ENCODE measurements at regions not wholly inside any gene's neighbourhood (a gene's known extent, or its start where the extent isn't known, plus 50 kb on each side); places are given as distances from the start of the nearest gene placed in this dataset.

DNA sequence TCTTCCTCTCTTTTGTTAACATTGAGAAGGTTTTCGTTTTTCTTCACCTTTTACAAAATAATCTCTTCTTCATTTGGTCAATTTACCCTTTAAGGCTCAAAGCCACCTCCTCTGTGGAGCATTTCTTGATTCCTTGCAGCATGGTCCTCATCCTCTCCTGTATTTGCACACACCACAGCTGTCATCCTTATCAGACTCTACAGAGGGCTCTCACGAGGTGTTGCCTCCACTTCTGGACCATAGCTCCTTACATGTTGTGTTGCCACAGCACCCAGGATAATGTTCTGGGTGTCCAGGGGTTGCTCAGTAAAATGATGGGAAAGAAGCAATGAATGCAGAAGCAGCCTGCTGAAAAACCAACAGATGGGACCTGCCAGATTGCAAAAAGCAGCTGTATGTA, 192.8 kb downstream of the SH2D4B start:
- H3K9me3 ChIP-seq (ENCODE audit: low read length): no peaks in the 10 kb centered on the region
- no peaks in the 10 kb centered on the region for H3K79me2 ChIP-seq (ENCODE audit: low read length)
- no peak for DNase-seq
- H3K4me3 ChIP-seq (ENCODE audit: low read length): no peak overlapping the region
- H3K27ac ChIP-seq (ENCODE audit: low read length): no peak overlapping the region
- no peak overlapping the region for H2AFZ ChIP-seq (ENCODE audit: low read length)
- H3K27me3 ChIP-seq (ENCODE audit: low read length): no peaks in the 10 kb centered on the region
- no peak overlapping the region for H3K4me2 ChIP-seq (ENCODE audit: low read depth, low read length, poor library complexity, severe bottlenecking)
- H3K9ac ChIP-seq (ENCODE audit: low read length): no peak overlapping the region
- H3K9me2 ChIP-seq (replicated peaks; ENCODE audit: insufficient read depth, low read length): no peaks in the 10 kb centered on the region
- no peaks in the 10 kb centered on the region for H3K36me3 ChIP-seq (ENCODE audit: insufficient read depth, low read length)
- H4K20me1 ChIP-seq (ENCODE audit: insufficient read depth, low read depth, low read length): no peaks in the 10 kb centered on the region
- H3K4me1 ChIP-seq (ENCODE audit: low read length): no peaks in the 10 kb centered on the region

GRCh38 chr10:80734589-80734988, 196.9 kb downstream of the SH2D4B start:
- DNase-seq: no peak
- Histone ChIP-seq H3K4me2 (ENCODE audit: low read depth, low read length, poor library complexity, severe bottlenecking) (no peak overlapping the region), H3K79me2 (ENCODE audit: low read length) (no peaks in the 10 kb centered on the region), H3K9ac (ENCODE audit: low read length) (no peak overlapping the region), H4K20me1 (ENCODE audit: insufficient read depth, low read depth, low read length) (no peaks in the 10 kb centered on the region), H3K4me3 (ENCODE audit: low read length) (no peak overlapping the region), H3K36me3 (ENCODE audit: insufficient read depth, low read length) (no peaks in the 10 kb centered on the region), H2AFZ (ENCODE audit: low read length) (no peak overlapping the region), H3K27ac (ENCODE audit: low read length) (no peak overlapping the region), H3K4me1 (ENCODE audit: low read length) (no peaks in the 10 kb centered on the region), H3K27me3 (ENCODE audit: low read length) (no peaks in the 10 kb centered on the region), H3K9me2 (replicated peaks; ENCODE audit: insufficient read depth, low read length) (no peaks in the 10 kb centered on the region), H3K9me3 (ENCODE audit: low read length) (no peaks in the 10 kb centered on the region)

DNA sequence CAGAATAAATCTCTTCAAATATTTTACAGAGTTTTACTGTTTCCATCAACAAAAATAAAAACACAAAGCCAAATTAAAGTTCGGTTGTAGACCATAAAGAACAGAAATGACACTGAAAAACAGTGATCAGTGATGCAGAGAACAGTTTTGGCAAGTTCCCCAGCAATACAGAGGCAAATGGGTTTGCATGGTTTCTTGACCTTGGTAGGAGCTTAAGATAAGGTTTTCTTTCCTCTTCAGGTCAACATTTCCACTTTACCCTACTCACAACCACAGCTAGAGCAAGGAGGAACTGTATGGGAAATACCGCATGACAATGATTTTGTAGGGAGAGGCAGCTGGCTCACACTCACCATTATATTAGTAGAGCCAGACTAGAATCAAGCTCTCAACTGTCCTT, 199.5 kb downstream of the SH2D4B start:
- no peak overlapping the region for H3K9ac ChIP-seq (ENCODE audit: low read length)
- no peaks in the 10 kb centered on the region for H3K4me1 ChIP-seq (ENCODE audit: low read length)
- no peaks in the 10 kb centered on the region for H3K36me3 ChIP-seq (ENCODE audit: insufficient read depth, low read length)
- H3K4me3 ChIP-seq (ENCODE audit: low read length): no peak overlapping the region
- no peaks in the 10 kb centered on the region for H3K9me3 ChIP-seq (ENCODE audit: low read length)
- H4K20me1 ChIP-seq (ENCODE audit: insufficient read depth, low read depth, low read length): no peaks in the 10 kb centered on the region
- no peaks in the 10 kb centered on the region for H3K79me2 ChIP-seq (ENCODE audit: low read length)
- H2AFZ ChIP-seq (ENCODE audit: low read length): no peak overlapping the region
- no peak for DNase-seq
- no peaks in the 10 kb centered on the region for H3K27me3 ChIP-seq (ENCODE audit: low read length)
- H3K4me2 ChIP-seq (ENCODE audit: low read depth, low read length, poor library complexity, severe bottlenecking): no peak overlapping the region
- no peaks in the 10 kb centered on the region for H3K9me2 ChIP-seq (replicated peaks; ENCODE audit: insufficient read depth, low read length)
- H3K27ac ChIP-seq (ENCODE audit: low read length): no peak overlapping the region

DNA sequence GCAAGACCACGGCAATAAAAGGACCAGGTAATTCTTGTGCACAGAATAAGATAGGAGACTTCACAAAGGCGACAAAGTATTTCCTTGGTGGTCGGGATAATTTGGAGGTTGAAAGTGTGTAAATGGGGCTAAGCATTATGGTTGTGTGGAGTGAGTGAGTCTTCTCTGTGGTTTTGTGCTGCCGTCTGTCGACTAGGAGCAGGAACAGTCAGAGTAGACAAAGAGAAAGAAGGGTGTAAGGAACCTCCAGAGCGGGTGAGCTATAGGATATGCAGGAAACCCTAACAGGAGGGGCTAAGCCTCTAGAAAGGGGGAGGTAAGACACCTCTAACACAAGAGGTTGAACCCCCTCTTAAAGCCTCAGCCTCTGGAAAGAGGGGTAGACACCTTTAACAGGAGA, 201.6 kb downstream of the SH2D4B start:
- no peaks in the 10 kb centered on the region for H3K9me2 ChIP-seq (replicated peaks; ENCODE audit: insufficient read depth, low read length)
- no peaks in the 10 kb centered on the region for H3K79me2 ChIP-seq (ENCODE audit: low read length)
- no peaks in the 10 kb centered on the region for H3K36me3 ChIP-seq (ENCODE audit: insufficient read depth, low read length)
- no peak overlapping the region for H3K9ac ChIP-seq (ENCODE audit: low read length)
- H4K20me1 ChIP-seq (ENCODE audit: insufficient read depth, low read depth, low read length): no peaks in the 10 kb centered on the region
- no peaks in the 10 kb centered on the region for H3K27me3 ChIP-seq (ENCODE audit: low read length)
- no peaks in the 10 kb centered on the region for H3K4me1 ChIP-seq (ENCODE audit: low read length)
- no peak overlapping the region for H3K27ac ChIP-seq (ENCODE audit: low read length)
- no peak overlapping the region for H3K4me2 ChIP-seq (ENCODE audit: low read depth, low read length, poor library complexity, severe bottlenecking)
- H2AFZ ChIP-seq (ENCODE audit: low read length): no peak overlapping the region
- H3K9me3 ChIP-seq (ENCODE audit: low read length): no peaks in the 10 kb centered on the region
- H3K4me3 ChIP-seq (ENCODE audit: low read length): no peak overlapping the region
- no peak for DNase-seq

- Histone ChIP-seq H3K79me2 (ENCODE audit: low read length) (no peaks in the 10 kb centered on the region), H3K36me3 (ENCODE audit: insufficient read depth, low read length) (no peaks in the 10 kb centered on the region), H3K9ac (ENCODE audit: low read length) (no peak overlapping the region), H2AFZ (ENCODE audit: low read length) (no peak overlapping the region), H3K27ac (ENCODE audit: low read length) (no peak overlapping the region), H4K20me1 (ENCODE audit: insufficient read depth, low read depth, low read length) (no peaks in the 10 kb centered on the region), H3K9me3 (ENCODE audit: low read length) (no peaks in the 10 kb centered on the region), H3K4me1 (ENCODE audit: low read length) (no peaks in the 10 kb centered on the region), H3K4me3 (ENCODE audit: low read length) (no peak overlapping the region), H3K27me3 (ENCODE audit: low read length) (no peaks in the 10 kb centered on the region), H3K9me2 (replicated peaks; ENCODE audit: insufficient read depth, low read length) (no peaks in the 10 kb centered on the region), H3K4me2 (ENCODE audit: low read depth, low read length, poor library complexity, severe bottlenecking) (no peak overlapping the region)
- DNase-seq: no peak
Measured at GRCh38 chr10:80739963-80740715, 202.4 kb downstream of the SH2D4B start.

- Histone ChIP-seq H4K20me1 (ENCODE audit: insufficient read depth, low read depth, low read length) (no peaks in the 10 kb centered on the region), H3K4me2 (ENCODE audit: low read depth, low read length, poor library complexity, severe bottlenecking) (no peak overlapping the region), H3K4me3 (ENCODE audit: low read length) (no peak overlapping the region), H3K36me3 (ENCODE audit: insufficient read depth, low read length) (no peaks in the 10 kb centered on the region), H3K79me2 (ENCODE audit: low read length) (no peaks in the 10 kb centered on the region), H3K27me3 (ENCODE audit: low read length) (no peaks in the 10 kb centered on the region), H3K9me3 (ENCODE audit: low read length) (no peaks in the 10 kb centered on the region), H3K9ac (ENCODE audit: low read length) (no peak overlapping the region), H2AFZ (ENCODE audit: low read length) (no peak overlapping the region), H3K4me1 (ENCODE audit: low read length) (no peaks in the 10 kb centered on the region), H3K9me2 (replicated peaks; ENCODE audit: insufficient read depth, low read length) (no peaks in the 10 kb centered on the region), H3K27ac (ENCODE audit: low read length) (no peak overlapping the region)
- DNase-seq: no peak
Measured at GRCh38 chr10:80741278-80741677, 203.6 kb downstream of the SH2D4B start.

DNA sequence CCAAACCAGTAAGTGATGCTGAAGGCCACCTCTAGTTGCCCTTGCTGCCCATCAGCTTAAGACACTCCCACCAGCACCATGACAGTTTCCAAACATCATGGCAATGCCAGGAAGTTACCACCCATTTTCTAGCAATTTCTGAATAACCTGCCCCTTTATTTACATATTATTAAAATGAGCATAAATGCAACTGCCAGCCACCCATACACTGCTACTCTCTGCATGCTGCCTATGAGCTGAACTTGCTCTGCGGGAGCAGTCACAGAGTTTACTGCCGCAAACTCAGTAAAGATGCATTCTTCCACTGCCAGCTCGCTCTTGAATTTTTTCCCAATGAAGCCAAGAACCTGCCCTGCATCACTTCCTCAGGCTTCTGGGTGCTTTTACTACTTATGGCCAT, 212.6 kb downstream of the SH2D4B start:
- no peaks in the 10 kb centered on the region for H3K79me2 ChIP-seq (ENCODE audit: low read length)
- no peaks in the 10 kb centered on the region for H3K36me3 ChIP-seq (ENCODE audit: insufficient read depth, low read length)
- H3K27me3 ChIP-seq (ENCODE audit: low read length): no peaks in the 10 kb centered on the region
- H3K4me3 ChIP-seq (ENCODE audit: low read length): no peak overlapping the region
- no peaks in the 10 kb centered on the region for H3K9me2 ChIP-seq (replicated peaks; ENCODE audit: insufficient read depth, low read length)
- no peak overlapping the region for H2AFZ ChIP-seq (ENCODE audit: low read length)
- H3K9ac ChIP-seq (ENCODE audit: low read length): no peak overlapping the region
- no peak overlapping the region for H3K27ac ChIP-seq (ENCODE audit: low read length)
- H3K4me2 ChIP-seq (ENCODE audit: low read depth, low read length, poor library complexity, severe bottlenecking): no peak overlapping the region
- no peak for DNase-seq
- H3K4me1 ChIP-seq (ENCODE audit: low read length): no peaks in the 10 kb centered on the region
- H3K9me3 ChIP-seq (ENCODE audit: low read length): no peaks in the 10 kb centered on the region
- no peaks in the 10 kb centered on the region for H4K20me1 ChIP-seq (ENCODE audit: insufficient read depth, low read depth, low read length)

GRCh38 chr10:80751940-80752339, 214.2 kb downstream of the SH2D4B start:
- H3K27me3 ChIP-seq (ENCODE audit: low read length): no peaks in the 10 kb centered on the region
- H3K36me3 ChIP-seq (ENCODE audit: insufficient read depth, low read length): no peaks in the 10 kb centered on the region
- no peak overlapping the region for H3K9ac ChIP-seq (ENCODE audit: low read length)
- H4K20me1 ChIP-seq (ENCODE audit: insufficient read depth, low read depth, low read length): no peaks in the 10 kb centered on the region
- H3K4me1 ChIP-seq (ENCODE audit: low read length): no peaks in the 10 kb centered on the region
- no peaks in the 10 kb centered on the region for H3K9me2 ChIP-seq (replicated peaks; ENCODE audit: insufficient read depth, low read length)
- H3K9me3 ChIP-seq (ENCODE audit: low read length): no peaks in the 10 kb centered on the region
- no peak overlapping the region for H2AFZ ChIP-seq (ENCODE audit: low read length)
- no peak overlapping the region for H3K27ac ChIP-seq (ENCODE audit: low read length)
- H3K79me2 ChIP-seq (ENCODE audit: low read length): no peaks in the 10 kb centered on the region
- H3K4me2 ChIP-seq (ENCODE audit: low read depth, low read length, poor library complexity, severe bottlenecking): no peak overlapping the region
- DNase-seq: no peak
- no peak overlapping the region for H3K4me3 ChIP-seq (ENCODE audit: low read length)
